GM21526 (cell line): ENCODE measurements at regions not wholly inside any gene's neighbourhood (a gene's known extent, or its start where the extent isn't known, plus 50 kb on each side); places are given as distances from the start of the nearest gene placed in this dataset.

Source experiments
- ATAC-seq: cut with Tn5 transposase; IDR thresholded peaks from one replicate; pipeline ENCODE4 v1.9.1; 2021; ENCODE audit warnings: moderate library complexity; ENCODE audit not compliant: unreplicated experiment, low FRiP score

DNA sequence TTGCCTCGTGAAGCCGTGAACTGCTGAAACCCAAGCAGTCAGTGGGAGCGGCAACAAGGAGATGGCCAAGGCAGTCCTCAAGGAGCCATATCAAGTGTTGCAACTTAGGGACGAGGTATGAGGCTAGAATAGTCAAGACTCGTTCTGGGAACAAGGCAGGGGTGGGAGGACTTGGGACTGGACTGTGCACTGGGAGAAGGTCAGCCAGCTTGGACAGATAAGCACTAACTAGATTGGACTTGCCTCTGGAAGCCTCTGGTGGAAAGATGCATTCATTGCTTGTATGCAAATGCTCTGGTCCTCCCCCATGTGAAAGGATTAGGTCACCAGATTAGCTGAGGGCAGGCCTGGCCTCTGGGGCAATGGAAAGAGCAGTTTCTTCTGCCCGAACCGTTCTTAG, 123.3 kb upstream of the CTNNB1 start:
- no peak for ATAC-seq

DNA sequence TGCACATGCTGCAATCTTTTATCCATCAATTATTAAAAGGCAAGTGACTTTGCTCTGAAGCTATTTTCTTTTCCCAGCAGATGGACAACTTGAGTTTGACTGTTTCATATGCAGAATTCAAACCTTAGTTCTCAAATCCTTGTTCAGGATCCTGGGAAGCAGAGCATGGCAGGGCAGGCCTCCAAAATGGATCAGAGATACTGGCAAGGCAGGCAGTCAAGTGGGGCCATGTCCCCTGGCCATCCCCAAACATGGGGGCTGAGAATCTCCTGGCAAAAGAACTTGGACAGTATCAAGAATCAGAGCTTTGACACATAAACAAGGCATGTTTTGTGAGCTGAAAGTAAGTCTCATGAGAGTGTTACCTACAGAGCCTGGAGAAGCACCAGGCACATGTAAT, 122.9 kb upstream of the CTNNB1 start:
- ATAC-seq: no peak

DNA sequence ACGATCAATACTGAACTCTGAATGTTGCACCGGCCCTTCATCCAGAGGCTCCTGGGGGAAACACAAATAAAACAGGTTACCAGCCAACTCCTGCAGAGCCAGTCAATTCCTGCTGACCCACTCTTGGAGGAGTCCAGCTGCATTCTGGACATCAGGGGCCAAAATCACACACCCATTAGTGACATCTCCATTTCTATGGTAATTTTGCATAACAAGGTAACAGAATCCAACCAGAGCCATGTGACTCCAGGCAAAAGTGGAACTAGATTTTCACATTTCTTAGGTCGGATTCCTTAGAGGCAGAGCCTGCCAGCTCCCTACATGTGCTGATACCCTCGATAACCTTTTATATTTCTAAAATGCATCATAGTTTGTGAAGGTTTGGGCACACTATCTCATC, 119.2 kb upstream of the CTNNB1 start:
- ATAC-seq: no peak

DNA sequence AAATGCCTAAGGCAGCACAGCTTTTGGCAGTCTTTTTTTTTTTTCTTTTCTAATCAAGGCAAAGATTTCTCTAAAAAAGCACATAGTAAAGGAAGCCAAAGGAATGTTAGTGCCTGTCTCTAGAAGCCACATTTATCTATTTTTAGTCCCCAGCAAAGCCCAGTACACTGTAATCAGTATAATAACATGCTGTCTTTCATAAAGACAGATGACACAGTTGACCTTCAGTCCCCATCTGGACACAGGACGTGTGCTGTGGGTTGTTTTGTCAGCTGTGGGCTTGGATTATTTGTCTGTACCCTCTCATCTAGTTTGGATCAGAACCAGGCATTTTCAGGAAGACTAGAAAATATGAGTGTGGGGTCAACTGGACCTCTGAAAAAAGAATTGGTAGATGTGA, 110.4 kb upstream of the CTNNB1 start:
- no peak for ATAC-seq

DNA sequence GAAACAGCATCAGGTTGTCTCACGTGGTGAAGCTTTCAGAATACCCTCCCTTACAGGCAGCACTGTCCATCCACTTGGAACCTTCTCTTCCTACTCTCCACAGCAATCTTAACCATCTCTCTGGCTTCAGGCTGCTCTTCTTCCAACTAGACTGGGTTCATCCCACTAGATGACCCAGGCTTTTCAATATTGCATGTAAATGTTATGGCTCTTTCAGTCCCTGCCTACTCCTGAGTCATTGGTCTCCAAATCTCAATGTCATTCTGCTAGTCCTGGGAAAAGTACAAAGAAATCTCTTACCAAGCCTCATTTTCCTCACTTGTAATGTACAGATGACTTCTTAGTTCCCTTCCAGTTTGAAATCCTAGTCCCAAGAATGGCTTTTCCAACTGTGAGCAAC, 109.7 kb upstream of the CTNNB1 start:
- ATAC-seq: no peak

DNA sequence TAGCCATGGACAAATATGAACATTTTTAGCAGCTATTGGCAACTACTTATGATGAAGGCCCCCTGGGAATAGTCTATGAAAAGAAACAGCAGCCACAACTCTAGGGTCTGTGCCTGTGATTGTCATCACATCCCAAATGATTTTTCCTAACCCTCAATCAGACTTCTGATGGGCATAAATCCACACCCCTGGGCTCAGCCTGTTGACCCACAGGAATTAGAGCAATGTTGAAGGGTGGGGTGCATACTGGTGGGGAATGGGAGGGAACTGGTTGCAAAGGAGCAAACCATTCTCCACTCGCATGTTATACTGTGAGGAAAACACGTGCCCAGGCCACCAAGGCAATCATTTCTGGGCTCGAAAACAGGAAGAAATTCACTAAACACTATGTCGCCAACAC, 106.5 kb upstream of the CTNNB1 start:
- no peak for ATAC-seq

DNA sequence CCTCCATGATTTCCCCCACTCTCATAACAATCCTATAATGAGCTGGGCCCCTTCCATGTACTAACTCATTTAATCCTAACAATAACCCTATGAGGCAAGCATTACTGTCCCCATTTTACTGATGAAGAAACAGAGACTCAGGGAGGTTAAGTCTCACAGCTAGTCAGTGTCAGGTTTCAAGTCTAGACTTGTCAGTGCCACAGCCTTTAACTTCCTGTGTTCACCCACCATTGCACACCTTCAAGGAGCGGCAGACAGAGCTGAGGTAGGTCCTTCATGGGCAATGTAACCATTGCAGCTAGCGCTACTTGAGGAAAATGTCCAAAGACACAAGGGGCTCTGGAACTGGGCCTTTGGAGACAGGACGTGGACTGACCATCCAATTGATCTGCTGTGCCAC, 105.8 kb upstream of the CTNNB1 start:
- no peak for ATAC-seq

DNA sequence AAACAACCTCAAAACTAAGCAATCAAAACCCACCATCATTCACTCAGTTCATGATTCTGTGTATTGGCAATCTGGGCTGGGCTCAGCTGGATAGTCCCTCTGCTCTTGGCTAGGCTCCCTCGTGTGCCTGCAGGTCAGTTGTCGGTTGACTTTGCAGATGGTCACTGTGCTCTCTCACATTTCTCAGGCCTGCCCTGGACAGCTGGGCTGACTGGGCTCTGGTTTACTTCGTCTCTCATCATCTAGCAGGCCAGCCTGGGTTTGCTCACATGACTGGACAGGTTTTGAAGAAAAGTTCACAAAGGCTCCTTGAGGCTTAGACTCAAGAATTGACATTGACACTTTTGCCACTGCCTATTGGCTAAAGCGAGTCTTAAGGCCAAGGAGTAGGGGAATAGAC, 105.0 kb upstream of the CTNNB1 start:
- no peak for ATAC-seq

DNA sequence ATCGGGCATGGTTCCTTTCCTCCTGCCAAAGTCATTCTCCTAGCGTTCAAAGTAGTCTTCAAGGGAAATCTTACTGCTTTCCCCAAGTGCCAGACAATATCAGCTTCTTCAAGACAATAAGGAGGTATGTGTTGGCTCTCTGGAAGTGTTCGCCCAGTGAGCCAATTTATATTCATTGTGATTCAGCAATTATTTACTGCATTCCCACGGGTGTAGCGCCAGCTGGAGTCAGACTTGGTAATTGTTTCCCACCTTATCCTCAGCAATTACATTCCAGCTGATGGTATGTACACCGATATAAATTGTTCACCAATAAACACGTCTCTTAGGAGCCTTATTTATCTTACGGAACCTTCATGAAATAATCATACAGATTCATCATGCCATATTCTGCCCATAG, 103.6 kb upstream of the CTNNB1 start:
- ATAC-seq: no peak

DNA sequence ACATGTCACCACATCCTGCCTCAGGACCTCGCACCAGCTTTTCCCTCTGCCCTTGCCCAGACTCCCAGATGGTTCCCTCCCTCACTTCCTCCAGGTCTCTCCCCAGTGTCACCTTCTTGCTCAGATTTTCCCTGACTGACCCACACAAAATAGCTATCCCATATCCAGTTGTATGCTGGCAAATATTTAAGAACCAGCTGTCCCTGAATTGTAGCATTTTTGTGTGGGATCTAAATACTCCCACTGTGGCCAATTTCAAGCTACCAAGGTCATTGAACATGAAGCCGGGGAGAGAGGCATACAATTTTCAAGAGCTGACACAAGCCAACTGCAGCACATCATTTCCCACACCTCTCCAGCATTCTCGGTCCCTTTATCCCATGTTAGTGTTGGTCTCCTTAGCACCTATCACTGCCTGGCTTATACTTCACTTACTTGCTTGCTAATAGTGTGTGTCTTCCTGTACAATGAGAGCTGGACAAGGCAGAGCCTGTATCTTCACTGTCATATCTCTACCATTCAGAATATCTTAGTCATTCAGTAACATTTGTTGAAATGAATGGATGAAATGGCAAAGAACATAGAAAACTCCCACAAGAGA, 101.3 kb upstream of the CTNNB1 start:
- ATAC-seq: no peak

DNA sequence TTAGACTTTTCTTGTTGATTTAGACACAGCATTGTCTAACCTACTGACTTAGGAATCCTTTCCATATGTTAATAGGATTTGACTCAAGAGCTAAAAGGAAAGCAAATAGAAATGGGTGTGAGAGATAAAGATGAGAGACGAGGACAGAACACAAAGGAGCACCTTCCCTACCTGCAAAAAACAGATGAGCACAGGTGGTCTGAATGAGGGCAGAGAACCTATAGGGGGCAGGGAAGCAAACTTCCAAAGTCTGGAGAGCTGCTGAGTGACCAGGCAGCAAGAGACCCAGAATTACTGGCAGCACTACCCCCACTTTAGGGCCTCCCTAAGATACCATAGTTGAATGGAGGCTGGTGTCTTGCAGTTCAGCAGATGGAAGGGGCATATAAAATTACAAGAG, 98.1 kb upstream of the CTNNB1 start:
- no peak for ATAC-seq

DNA sequence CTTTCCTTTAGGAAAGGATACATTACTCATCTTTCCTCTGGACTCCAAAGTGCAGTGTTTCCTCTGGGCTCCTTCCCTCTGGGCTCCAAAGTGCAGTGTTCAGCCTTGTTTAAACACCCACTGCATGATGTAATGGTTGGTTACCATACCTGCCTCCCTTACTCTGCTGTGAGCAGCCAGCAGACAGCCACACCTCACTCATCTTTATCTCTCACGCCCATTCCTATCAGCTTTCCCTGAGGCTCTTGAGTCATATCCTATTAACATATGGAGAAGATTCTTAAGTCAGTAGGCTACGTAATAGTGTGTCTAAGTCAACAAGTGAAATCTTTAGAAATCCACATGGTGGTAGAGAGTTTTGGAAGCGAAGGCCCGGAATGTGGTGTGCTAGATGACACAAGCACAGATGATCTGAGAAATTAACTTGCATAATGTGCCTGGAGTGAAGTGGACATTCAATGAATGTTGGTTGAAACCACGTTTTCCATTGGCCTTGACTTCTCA, 97.2 kb upstream of the CTNNB1 start:
- no peak for ATAC-seq

DNA sequence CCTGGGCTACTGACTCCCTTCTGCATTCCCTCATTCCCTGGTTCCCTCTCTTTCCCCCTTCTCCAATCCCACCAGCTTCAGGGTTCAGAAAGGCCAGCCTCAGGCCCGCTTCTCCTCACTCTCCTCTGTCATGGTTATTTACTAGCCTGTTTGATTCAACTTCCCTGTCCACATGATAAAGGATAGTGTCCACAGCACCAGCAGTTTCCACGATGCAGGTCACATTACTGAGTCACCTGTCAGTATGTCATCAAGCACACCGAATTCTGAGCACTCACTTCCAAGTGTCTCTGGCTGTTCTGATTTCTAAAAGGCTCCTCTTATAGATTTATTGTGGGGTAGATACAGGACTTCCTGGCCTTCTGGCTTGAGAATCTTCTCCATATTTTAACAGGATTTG, 96.6 kb upstream of the CTNNB1 start:
- ATAC-seq: no peak

DNA sequence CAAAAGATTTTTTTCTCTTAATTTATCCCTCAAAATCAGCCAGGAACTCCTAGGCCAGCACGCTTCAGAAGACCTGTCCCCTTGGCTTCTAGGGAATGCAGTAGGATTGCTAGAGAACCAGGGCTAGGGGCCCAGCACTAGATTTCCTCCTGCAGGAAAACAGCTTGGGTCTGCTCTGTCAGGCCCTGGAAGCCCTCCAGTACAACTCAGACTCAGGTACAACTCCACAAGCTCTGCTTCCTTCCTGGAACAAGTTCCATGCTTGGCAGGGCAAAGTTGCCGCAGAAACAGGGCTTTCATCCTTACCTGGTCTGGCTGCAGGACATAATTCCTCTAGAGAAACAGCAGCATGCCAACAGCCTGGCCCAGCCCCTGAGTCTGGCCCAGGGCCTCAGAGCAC, 96.1 kb upstream of the CTNNB1 start:
- no peak for ATAC-seq

DNA sequence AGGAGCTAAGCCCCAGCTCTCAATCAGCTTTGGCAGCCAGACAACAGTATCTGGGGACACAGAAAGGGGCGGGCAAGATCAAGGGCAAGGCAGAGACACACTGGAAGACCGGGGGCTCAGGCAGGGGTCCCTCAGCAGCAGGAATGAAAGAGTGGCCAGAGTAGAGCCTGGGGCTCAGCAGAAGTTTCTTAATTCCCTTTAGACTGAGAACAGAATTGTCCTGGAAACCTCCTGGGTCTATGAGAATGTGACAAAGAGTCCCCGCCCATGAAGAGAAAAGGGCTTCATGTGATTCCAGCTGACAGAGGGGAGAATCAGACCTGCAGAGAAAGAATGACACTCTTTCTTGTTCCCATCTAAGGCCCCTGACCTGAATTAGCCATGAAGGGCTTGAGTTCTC, 95.2 kb upstream of the CTNNB1 start:
- no peak for ATAC-seq

DNA sequence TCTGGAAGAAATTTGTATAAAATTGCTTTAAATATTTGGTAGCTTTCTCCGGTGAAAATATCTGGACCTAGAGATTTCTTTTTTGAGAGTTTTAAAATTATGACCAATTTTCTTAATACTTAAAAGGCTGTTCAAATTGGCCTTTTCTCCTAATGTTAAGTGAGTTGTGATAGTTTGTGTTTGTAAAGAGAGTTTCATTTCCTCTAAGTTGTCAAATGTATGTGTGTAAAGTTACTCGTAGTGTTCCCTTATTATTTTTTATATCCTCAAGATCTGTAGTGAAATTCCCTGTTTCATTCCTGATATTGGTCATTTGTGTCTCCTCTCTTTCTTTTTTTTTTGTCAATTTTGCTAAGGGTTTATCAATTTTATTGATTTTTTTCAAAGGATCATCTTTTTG, 92.6 kb upstream of the CTNNB1 start:
- no peak for ATAC-seq

DNA sequence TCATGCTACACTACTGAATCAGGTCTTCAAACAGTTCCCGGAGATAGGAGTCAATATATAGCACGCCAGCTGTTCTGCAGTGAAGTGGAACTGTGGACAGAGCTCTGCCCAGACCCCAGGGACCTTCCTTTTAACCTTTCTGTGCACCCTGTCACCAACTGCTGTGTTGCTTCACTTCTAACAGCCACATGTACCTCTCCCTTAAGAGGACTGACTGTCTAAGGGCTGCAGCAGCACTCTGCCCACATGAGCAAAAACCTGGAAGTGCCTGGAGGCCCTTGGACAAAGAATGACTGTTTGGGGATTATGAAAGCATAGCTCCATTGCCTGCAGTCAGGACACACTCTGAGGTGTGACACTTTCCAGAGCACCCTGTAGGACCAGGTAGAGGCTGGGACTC, 88.3 kb upstream of the CTNNB1 start:
- no peak for ATAC-seq

DNA sequence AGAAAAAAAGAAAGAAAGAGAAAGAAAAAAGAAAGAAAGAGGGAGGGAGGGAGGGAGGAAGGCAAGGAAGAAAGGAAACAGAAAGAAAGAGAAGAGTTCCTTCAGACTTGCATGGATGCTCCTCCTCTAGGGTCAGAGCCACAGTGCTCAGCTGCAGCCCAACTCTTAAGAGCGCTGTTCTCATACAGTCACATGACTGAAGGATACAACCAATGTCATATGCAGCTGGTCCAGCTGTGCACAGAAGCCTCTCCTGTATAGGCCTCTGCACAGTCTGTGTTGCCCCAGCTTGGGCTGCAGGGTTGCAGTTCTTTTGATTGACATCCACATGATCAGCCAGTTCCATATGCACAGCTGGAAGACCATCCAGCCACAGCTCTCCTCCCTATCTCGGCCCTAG, 86.8 kb upstream of the CTNNB1 start:
- ATAC-seq: no peak

DNA sequence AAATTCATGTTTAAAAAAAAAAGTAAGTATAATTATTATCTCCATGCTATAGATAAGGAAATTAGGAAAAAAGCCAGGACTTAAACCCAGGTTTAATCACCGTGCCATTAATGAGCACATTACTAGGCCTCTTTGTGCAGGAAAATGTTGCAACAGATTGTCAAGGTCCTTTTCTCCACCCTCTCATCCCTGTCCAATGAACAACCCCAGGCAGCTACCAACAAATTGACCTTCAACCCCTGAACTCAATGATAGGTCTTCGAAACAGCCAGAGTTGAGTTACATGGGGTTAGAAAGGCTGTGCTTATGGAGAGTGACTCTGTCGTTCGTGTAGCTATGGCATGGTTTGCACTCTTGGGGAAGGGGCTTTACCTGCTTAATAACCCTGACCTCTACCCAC, 84.2 kb upstream of the CTNNB1 start:
- no peak for ATAC-seq

DNA sequence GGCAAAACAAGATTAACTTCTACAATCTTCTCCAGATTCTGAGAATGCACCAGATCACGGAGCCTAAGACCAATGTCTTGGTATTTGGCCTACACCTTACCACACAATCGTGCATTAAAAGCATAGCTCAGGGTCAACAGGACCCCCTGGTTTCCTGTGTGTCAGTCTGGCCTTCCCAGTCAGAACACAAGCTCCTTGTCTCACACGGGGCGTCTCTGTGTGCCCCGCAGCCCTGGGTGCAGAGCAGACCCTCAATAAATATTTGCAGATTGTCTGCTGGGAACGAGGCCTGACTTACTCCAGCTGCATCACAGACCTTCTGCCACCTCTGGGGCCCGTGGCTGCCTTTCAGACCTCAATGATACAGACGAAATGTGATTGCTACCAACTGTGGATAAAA, 82.5 kb upstream of the CTNNB1 start:
- no peak for ATAC-seq

DNA sequence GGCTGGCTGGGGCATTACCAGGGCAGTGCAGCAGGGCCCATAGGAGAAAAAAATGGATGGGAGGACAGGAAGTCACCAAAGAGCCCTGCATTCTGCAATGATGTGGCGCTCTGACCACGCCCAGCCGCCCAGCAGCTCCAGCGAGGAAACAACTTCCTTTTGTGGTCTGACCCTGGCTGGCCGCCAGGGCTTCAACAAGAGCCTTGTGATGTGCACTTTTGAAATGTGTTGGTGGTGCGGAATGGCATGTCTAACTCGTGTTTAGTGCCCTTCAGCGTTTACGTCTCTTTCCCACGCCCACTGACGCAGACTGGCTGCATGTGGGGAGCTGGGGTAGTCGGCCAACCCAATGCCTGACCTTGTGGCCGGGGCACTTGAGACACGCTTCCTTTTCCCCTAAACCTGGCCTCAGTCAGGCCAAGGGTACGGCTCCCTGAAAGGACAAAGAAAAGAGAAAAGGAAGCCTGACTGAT, 81.9 kb upstream of the CTNNB1 start:
- ATAC-seq: peak; percentile 81

DNA sequence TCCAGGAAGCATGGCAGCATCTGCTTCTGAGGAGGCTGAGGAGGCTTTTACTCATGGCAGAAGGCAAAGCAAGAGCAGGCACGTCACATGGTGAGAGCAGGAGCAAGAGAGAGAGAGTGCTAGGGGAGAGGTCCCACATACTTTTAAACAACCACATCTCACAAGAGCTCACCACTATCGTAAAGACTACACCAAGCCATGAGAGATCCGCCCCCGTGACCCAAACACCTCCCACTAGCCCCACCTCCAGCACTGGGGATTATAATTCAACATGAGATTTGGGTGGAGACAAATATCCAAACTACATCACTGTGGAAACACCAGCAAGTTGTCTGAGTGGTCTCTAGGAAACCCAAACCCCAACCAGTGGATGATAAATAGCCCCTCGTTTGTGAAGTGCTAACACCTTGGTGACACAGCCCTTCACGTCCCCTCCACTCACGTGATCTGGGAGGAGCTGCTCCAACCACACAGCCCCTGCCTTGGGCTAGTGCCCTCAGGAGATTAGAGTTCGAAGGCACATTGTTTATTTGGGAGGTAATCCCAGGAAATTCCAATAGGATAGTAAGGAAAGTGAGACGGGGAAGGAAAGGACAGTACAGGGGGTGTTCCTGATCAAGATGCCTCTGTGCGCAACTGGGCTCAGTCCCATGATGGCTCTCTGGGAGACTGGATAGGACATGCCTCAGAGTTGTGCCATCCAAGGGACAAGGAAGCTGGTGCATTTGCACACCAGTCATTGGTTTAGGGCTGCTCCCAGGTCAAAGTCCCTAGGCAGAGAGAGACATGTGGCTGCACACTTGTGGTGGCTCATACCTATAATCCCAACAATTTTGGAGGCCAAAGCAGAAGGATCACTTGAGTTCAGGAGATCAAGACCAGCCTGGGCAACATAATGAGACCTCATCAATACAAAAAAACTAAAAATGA, 80.6 kb upstream of the CTNNB1 start:
- ATAC-seq: no peak
